Activated T-cell treated with anti-CD3 and anti-CD28 coated beads, Interleukin-2, amount 50 U/mL, for 48 hours (primary cell): ENCODE measurements at regions not wholly inside any gene's neighbourhood (a gene's known extent, or its start where the extent isn't known, plus 50 kb on each side); places are given as distances from the start of the nearest gene placed in this dataset.
"Not testable (repeated sequence)": the region's sequence is repeated elsewhere in the genome, so short reads cannot be mapped to it uniquely, and the experiment has no call there.

Experiments
- DNase-seq, 2 experiments: peaks; one replicate each; pipeline ENCODE4 v3.0.0-alpha.2; 2020

DNA sequence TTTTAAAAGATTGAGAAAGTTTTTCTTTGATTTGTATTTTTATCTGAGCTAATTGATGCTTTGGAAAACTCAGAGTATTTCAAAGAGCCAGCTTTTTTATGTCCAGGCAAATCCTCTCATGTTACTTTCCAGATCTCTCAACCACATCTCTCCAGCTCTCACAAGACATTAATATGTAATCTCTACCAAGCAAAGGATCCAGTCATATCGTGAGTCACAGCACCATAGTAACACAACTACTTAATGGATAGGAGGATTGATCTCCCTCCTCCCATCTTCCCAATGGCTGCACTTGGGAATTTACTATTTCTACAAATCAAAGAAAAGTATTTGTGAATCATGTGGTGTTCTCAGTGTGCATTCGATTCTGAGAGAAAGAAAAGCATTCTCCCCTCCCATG, 63.3 kb downstream of the POU4F1 start:
- DNase-seq = no peak

DNA sequence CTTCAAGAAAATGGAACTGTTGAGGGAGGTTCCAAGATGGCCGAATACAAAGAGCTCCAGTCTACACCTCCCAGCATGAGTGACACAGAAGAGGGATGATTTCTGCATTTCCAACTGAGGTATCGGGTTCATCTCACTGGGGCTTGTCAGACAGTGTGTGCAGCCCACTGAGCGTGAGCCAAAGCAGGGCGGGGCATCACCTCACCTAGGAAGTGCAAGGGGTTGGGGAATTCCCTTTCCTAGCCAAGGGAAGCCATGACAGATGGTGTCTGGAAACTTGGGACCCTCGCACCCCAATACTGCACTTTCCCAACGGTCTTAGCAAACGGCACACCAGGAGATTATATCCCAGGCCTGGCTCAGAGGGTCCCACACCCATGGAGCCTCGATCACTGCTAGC, 77.3 kb downstream of the POU4F1 start:
- not testable (repeated sequence) for DNase-seq

DNA sequence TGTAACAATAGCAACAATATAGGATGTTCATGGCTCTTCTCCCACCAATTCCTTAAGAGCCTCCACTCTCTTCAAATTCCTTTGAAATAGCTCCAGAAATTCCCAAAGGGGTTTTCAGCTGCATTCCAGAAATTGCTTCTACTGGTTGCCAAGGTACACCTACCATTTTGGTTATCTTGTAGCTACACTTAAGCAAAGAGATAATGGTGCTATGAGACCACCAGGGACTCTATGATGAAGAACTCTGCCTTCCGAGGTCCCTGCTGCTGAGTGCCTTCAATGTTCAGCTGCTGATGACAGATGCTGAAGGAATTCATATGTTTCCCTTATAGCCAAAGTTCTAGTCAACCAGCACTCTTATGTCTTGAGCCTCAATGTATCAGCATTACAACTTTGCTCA, 78.4 kb downstream of the POU4F1 start:
- DNase-seq = no peak

DNA sequence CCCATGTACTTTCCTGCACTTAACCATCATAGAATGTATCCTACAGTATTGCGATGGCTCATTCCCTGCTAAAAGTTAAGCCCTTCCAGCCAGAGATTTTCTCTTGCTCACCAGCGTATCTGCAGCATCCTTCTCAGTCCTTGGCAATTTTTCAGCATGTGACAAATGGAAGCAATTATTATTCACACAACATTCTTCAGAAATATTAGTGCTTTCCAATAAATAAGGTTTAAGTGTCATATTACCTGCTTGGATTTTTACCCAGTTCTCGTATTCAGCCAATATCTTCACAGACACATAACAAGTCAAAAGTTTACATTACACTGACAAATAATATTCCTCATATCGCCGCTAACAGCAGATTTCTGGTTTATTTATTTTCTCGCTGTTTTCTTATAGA, 82.3 kb downstream of the POU4F1 start:
- DNase-seq = no peak

DNA sequence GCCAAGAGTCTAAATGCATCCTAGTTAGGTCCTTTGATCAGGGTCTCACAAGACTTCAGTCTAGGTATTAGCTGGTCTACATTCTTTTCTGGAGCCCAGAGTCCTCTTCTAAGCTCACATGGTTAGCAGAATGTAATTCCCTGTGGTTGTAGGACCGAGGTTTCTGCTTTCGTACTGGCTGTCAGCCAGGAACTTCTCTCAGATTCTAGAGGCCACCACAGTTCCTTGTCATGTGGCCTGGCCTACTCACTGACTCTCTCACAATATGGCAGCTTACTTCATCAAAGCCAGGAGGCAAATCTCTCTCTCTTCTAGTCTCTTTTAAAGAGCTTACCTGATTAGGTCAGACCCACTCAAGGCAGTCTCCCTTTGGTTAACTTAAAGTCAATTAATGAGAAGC, 82.9 kb downstream of the POU4F1 start:
- DNase-seq = no peak

DNA sequence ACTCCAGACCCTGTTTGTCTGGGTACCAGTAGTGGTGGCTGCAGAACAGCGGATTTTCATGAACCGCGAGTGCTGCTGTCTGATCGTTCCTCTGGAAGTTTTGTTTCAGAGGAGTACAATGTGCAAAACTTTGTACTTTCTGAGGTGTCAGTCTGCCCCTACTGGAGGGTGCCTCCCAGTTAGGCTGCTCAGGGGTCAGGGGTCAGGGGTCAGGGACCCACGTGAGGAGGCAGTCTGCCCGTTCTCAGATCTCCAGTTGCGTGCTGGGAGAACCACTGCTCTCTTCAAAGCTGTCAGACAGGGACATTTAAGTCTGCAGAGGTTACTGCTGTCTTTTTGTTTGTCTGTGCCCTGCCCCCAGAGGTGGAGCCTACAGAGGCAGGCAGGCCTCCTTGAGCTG, 84.9 kb downstream of the POU4F1 start:
- not testable (repeated sequence) for DNase-seq

DNA sequence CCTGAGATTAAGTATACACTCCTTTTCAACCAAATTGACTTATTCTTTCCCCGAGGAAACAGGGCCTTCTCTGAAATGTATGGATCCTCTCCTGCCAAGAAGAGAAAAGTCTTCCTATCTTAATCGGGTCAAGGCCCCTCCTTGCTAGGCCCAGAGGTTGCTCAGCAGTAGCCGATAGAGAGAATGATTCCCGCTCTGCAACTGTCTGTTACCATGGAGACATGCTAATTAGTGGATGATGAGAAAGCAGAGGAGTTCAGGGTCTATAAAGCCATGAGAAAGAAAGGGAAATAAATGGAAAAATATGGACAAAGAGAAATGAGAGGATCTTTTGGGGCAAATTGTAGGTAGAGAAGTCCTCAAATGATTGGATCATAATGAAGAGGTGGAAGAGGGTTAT, 103.5 kb downstream of the POU4F1 start:
- no peak for DNase-seq

DNA sequence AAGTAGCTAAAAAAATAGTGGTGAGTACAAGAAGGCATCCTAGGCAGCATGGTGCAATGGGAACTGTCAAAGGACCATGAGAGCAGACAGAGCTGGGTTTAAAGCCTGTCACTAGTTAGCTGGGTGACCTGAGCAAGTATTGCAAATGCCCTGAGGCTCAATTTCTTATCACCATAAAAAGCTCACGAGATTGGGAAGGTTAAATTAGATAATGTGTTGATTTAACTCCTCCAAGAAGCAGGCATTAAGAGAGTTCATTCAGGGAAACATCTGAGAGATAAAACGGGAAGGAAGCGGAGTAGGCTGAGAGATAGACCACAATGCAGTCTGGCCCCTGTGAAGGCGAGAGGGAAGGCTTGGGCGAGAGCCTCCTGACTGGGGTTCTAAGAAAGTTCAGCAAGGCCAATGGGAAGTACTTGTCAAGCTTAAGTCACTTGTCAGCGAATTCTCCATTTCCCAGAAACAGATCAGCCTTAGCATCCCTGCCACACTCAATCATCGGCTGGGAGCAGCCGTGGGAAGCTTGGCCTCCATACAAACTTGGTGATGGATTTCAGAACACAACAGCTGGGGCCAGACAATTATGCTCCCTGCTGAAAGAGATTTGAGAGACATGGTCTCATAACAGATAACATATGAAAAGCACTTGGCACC, 105.5 kb downstream of the POU4F1 start:
- DNase-seq = no peak

DNA sequence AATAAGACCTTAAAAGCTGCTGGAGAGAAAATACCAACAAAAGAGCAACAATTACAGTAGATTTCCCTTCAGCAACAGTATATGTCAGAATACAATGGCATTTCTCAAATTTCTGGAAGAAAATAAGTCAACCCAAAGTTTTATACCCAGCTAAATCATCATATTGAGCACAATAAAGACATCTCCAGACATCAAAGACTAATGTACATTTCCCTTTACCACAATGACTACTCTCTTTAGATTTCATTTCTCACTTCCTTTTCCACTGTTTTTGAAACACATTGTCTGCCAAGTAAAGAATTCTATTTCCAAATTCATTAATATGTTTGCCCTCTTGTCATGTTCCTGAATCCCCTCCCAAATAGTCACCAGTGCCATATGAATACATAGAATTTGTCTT, 111.4 kb downstream of the POU4F1 start:
- DNase-seq = no peak

DNA sequence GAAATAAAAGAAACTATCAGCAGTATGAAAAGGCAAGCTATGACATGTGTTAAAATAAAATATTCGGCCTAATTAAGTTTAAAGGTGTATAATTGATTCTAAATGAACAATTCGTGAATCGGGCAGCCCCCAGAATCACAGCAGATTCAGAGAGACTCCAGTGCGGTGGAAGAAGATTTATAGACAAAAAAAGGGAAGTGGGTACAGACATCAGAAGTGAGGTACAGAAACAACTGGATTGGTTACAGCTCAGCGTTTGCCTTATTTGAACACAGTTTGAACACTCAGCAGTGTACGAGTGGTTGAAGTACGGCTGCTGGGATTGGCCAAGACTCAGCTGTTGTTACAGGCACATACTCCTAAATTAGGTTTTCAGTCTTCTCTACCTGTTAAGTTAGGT, 113.1 kb downstream of the POU4F1 start:
- DNase-seq = not testable (repeated sequence)

DNA sequence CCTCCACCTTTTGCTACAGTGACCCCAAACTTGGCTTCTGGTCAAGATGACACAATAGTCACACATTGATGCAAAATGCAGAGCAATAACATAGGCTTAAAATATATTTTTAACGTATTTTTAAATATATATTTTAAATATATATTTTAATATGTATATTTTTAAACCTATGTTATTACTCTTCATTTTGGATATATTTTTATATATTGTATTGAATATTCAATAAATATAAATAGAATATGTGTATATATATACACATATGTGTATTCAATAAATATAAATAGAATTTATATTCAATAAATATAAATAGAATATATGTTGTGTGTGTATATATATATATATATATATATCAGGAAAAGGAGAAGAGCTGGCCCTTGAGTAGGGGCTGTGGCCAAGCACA, 115.6 kb downstream of the POU4F1 start:
- no peak for DNase-seq

DNA sequence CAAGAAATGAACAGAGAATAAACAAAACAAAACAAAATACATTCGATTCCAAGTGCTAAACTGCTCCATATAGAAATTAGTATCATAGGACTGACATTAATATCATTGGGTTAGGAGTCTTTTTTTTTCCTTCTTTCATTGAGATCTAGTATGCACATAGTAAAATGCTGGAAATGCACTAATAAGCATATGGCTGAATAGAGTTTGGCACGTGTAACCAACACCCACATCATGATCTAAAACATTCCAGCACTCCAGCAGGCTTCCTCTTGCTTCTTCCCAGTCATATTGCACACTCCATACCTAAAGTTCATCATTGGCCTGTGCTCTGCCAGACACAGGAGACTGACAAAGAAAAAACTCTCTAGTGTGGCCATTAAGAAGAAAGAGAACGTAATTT, 117.5 kb downstream of the POU4F1 start:
- no peak for DNase-seq

DNA sequence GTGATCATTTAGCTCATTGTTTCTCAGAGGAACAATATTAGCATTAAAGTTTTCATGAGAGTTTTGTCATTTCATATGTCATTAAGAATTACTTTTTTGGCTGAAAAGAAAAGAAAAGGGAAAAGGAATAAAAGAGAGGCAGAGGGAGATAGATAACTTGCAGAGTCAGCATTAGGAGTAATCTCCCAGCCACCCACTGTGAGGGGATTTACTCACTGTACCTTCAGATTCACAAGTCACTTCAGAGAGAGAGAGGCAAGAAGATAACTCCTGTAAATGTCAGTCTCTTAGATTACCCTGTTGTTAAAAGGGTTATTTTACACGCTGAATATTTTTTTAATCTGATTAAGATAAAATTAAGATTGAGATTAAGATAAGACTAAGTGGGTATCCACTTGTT, 125.2 kb downstream of the POU4F1 start:
- no peak for DNase-seq

DNA sequence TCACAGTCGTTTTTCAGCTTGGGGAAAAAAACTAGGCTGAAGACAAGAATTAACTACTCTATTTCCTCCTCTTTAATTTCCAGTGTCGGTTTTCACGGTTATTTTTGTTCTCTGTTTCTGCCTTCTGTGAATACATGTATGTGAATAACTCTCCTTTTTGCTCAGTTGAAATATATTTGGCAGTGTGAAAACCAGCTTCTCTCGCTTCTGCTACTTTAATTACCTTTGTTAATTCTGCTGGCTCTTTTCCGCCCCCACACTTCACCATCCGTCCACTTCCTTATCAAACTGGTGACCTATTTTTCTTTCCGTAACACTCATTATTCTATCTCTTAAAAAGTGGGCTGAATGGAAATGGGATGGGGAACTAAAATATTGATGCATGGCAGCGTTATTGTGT, 126.4 kb downstream of the POU4F1 start:
- DNase-seq = no peak

DNA sequence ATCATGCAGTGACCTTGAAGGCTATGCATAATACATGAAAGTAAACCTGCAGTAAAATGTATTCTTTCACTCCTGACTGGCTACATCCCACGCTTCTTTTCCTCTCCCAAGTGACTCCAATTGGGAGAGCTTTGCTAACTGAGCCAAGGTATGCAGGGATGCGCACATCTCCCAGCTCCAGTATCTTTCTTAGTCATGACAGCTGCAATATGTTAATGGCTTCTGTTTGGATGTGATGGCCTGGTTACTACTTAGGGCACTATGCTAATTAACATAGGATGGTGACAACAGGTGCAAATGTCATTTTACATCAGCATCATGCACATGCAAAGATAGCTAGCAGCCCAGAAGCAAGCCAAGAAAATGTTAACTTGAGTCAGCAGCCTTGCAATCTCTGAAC, 134.7 kb downstream of the POU4F1 start:
- no peak for DNase-seq

DNA sequence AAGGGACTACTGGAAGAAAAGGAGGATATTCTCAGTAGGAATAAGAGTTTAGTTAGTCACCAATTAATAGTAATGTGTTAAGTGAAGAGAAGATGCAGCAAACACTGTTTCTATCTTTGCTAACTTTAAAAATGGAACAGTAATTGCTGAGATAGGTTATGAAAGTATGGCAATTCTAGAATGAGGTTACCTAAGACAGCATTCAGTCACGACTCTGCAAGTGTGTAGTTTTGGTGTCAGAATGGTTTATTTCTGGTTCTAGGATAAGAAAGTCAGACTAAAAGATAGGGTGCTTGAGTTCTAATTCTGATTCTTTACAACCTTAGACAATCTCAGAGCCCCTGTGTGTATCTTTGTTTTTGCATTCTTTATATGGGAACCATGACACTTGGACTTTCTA, 138.1 kb downstream of the POU4F1 start:
- no peak for DNase-seq

DNA sequence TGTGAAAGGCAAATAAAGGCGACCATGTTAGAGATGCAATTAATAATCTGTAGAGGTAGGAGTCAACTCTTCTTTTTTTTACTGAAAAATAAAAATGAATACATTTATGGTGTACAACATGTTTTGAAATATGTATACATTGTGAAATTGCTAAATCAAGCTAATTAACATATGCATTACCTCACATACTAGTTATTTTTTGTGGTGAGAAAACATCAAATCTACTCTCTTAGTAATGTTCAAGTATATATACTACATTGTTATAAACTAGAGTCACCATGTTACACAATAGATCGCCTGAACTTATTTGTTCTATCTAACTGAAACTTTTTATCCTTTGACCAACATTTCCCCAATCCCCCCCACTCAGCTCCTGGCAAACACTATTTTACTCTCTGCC, 143.2 kb downstream of the POU4F1 start:
- no peak for DNase-seq

DNA sequence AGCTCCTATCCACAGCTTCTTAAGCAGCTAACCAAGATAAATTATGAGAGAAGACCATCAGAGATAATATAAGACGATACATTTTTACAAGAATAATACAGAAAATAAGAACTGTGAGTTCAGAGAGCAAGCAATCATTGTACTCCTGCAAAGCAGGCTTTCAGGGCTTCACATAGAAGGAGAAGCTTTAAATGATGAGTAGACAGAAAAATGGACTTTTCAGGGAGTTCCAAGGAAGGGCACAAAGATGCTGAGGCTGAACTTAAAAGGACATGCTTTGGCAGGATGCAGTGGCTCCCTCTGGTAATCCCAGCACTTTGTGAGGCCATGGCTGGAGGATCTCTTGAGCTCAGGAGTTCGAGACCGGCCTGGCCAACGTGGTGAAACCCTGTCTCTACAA, 159.5 kb downstream of the POU4F1 start:
- DNase-seq = no peak

DNA sequence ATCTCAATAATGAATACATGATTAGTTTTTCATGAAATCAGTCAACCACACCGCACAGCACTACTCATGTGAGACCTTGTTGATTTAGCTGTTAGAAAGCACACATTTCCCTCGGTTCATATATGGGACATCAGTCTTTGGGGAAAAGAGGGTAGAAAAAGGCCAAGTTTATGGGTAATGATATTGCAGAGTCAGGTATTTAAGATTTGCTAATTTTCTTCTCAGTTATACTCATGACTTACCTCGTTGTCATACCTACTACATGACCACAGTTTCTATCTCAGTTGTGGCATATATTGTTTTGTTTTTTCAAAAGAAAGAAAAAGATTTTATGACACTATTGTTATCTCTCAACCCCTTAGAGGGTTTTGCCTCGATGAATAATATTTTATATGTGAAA, 165.6 kb downstream of the POU4F1 start:
- DNase-seq = no peak

DNA sequence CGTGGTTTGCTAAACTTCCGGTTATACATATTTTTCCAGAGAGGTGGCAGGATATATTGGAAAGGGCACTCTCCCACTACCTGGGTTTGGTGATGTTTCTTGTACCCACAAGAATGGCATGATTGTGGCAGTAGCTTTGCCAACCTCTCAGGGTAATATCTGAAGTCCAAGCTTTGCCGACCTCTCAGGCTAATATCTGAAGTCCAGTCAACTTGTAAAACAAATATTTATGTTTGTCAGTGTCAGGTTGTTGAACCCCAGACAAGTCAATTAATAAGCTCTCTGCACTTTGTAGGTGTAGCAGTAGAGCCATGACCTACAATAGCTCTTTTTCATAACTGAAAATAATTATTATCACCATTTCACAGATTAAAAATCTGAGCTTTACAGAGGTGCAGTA, 167.0 kb downstream of the POU4F1 start:
- DNase-seq = no peak

DNA sequence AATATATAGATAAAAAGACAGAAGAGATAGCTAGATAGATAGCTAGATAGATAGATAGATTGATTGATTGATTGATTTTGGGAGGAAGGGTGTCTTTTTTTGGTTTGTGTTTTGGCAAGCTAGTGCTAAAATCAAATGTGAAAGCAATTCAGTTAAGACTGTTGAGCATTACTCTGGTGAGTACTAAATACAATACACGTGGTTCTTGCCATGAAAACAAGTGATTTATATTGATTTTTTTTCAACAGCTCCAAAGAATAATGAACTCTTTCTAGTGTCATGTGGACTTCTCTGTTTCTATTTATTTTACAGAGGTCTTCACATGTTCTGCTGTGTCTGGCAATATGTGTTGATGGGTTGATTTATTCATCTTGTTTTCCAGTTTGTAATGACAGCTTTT, 172.0 kb downstream of the POU4F1 start:
- DNase-seq = no peak

DNA sequence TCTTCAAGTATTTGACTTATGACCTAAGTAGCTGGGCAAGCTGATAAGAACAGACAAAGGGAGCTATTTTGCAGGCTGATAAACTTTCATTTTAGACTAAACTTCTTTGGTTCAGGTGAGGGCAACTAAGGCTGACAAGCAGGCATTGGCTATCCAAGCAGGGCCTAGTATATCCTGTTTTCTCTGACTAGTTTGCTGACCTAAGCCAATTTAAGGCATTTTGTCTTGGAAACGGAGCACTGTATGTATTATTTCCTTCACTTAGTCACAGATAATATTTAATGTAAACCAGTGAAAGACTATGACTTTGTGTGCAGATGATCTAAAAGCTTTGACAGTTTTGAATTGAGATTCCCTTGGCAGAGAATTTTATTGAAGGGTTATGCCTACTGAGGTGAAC, 172.5 kb downstream of the POU4F1 start:
- DNase-seq = no peak

DNA sequence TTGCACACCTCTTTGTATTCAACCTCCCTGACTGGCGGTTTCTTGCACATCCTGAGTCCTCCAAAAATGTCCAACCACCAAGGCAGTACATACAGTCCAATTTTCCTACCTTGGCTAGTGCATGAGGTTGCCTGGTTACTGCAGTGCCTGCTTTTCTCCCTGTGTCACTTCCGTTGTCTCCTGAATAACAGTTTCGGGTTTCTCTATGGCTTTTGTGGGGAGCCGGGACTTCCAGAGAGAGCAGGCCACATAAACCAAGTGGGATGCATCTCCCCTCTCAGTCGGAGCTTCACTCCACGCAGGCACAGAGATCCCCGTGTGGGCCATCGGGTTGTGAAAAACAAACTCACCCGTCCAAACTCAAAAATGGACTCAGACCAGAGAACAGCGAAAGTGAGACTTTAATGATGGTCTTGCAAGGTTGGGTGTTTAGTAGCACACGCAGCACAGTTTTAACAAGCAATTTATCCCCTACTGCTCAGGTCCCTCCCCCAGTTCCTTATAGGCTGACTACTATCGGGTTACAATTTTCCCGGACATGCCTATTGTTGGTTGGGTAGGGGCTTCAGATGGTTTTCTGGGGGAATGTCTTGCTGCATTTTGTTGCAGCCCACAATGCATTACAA, 173.1 kb downstream of the POU4F1 start:
- DNase-seq = no peak

DNA sequence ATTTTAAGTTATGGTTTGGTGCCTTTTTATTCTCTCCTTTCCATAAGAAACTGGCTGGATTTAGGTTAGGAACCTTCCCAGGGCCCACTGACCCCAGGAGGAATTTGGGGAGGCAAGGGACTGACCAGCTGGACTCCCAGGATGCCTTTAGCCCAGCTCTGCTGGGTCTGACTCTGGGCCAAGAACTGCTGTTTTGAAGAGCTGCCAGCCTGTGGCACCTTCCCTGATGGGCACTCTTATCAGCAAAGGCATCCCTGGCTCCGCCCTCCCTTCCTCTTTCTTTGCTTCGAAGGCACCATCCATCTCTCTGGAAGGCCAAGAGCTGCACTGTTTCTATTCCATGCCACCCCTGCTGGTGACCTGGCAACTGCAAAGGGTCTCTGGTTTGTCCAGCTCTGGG, 174.7 kb downstream of the POU4F1 start:
- DNase-seq = no peak

DNA sequence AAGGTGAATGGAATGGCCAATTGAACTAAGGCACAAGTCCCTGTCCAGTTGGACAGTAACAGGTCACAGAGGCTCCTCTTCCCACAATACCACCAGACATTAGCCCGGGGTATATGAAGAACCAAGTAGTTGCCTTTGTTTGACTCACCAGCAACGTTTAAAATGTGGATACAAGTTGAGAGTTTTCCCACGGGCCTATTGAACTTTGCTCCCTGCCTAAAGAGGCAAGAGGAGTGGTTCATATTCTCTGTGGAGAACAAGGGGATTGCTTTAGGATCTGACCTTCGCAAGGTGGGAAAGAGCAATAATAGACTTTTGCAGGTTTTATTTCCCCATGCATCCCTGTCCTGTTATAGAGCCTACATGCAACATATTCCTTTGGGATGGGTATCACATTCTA, 177.2 kb downstream of the POU4F1 start:
- no peak for DNase-seq
